Activated CD8-positive, alpha-beta T cell treated with anti-CD3 and anti-CD28 coated beads for 36 hours (primary cell): ENCODE measurements at regions not wholly inside any gene's neighbourhood (a gene's known extent, or its start where the extent isn't known, plus 50 kb on each side); places are given as distances from the start of the nearest gene placed in this dataset.

Source experiments
- ATAC-seq: fragments of 200-7000 bp; cut with Tn5 transposase; one replicate; pipeline ENCODE4 v1.10.0; 2021; ENCODE audit warnings: mild to moderate bottlenecking, moderate library complexity
- CTCF ChIA-PET: fragments of 350-600 bp; sonication (Branson Sonifier 250); formaldehyde crosslinking; loops from one replicate; lab custom pipeline; 2021; ENCODE audit warnings: antibody characterized with exemption; lab: Charles Lee
- POLR2A ChIA-PET: fragments of 350-600 bp; sonication (Branson Sonifier 250); formaldehyde crosslinking; loops from one replicate; lab custom pipeline; 2021; ENCODE audit warnings: antibody characterized with exemption; lab: Charles Lee
- DNase-seq: peaks from one replicate; pipeline ENCODE4 v3.0.0-alpha.2; 2020
- H3K27ac Mint-ChIP-seq: one replicate; pipeline ENCODE4 v1.8.0; 2021; ENCODE audit warnings: mild to moderate bottlenecking, mixed read lengths
- H3K27me3 Mint-ChIP-seq: one replicate; pipeline ENCODE4 v1.8.0; 2021; ENCODE audit warnings: mixed read lengths
- H3K36me3 Mint-ChIP-seq: one replicate; pipeline ENCODE4 v1.8.0; 2021; ENCODE audit warnings: low read depth, mixed read lengths
- H3K4me1 Mint-ChIP-seq: one replicate; pipeline ENCODE4 v1.8.0; 2021; ENCODE audit warnings: low read depth, mixed read lengths
- H3K4me3 Mint-ChIP-seq: one replicate; pipeline ENCODE4 v1.8.0; 2021; ENCODE audit warnings: mild to moderate bottlenecking, moderate library complexity, mixed read lengths
- H3K9me3 Mint-ChIP-seq: one replicate; pipeline ENCODE4 v1.8.0; 2021; ENCODE audit warnings: mixed read lengths
- intact Hi-C: fragments of 100-400 bp; cut with micrococcal nuclease; formaldehyde crosslinking; loops from one replicate; pipeline ENCODE4 v1.10.0; 2022
- TF ChIP-seq, protein P1 (sequence below): fragments of 200-600 bp; IDR thresholded peaks from one replicate; pipeline ENCODE4 v1.8.0; 2022; ENCODE audit warnings: antibody characterized with exemption, mild to moderate bottlenecking

DNA sequence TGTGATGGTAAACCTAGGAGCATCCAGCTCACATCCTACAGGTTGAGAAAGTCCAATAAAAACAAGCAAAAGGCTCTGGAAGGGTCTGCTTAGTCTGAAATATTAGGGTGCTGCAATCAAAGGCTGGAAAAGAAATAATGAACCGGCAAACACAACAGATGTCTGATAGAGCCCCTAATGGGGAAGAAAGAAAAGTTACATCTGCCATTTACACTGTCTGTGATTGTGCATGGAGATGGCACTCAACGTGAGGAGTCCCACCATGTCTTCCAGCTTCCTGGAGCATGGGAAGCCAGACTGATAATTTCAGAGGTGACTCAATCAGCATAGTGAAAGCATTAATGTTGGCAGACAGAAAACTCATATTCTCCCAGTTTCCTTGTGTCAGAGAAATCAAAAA lies 307.8 kb downstream of the EPHA4 start:
- H3K27me3 Mint-ChIP-seq = peaks cover 2% of the 10 kb centered on the region
- H3K4me3 Mint-ChIP-seq = no peak overlapping the region
- H3K4me1 Mint-ChIP-seq = no peaks in the 10 kb centered on the region
- no peak for ATAC-seq
- H3K27ac Mint-ChIP-seq = no peak overlapping the region
- ChIA-PET POLR2A (no interaction called here), CTCF (no interaction called here)
- H3K9me3 Mint-ChIP-seq = no peaks in the 10 kb centered on the region
- H3K36me3 Mint-ChIP-seq = no peaks in the 10 kb centered on the region
- TF ChIP-seq, protein P1, sequence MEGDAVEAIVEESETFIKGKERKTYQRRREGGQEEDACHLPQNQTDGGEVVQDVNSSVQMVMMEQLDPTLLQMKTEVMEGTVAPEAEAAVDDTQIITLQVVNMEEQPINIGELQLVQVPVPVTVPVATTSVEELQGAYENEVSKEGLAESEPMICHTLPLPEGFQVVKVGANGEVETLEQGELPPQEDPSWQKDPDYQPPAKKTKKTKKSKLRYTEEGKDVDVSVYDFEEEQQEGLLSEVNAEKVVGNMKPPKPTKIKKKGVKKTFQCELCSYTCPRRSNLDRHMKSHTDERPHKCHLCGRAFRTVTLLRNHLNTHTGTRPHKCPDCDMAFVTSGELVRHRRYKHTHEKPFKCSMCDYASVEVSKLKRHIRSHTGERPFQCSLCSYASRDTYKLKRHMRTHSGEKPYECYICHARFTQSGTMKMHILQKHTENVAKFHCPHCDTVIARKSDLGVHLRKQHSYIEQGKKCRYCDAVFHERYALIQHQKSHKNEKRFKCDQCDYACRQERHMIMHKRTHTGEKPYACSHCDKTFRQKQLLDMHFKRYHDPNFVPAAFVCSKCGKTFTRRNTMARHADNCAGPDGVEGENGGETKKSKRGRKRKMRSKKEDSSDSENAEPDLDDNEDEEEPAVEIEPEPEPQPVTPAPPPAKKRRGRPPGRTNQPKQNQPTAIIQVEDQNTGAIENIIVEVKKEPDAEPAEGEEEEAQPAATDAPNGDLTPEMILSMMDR = no peak
- no peak for DNase-seq
- intact Hi-C loops = no loop called here

DNA sequence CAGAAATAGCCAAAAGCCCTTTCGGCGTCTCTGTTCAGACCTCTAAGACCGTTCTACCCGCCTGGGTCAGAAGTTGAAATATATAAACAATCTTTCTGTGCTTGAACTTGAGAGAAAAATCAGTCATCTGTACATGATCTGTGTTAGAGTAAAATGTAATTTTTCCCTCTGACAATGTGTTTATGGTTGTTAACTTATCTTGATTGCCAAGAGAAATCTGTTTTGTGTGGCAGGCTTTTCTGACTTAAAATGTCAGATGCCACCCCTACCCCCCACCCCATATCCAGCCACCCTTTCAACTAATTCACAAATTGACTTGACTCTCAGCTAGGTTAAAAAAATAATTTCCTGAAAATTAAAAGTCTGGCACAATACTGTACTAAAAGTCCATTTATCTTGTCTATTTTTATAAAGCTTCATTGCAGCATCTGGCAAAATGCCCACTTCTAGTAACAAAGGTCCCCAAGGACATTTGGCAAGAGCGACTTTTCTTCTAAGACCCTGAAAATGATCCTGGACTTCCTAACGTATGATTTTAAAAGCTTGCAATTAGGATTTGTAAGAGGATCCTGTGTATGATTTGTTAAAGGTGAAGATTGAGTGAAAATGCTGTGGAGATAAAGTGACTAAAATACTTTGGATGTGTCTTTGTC lies 304.2 kb downstream of the EPHA4 start:
- ChIA-PET POLR2A (no interaction called here), CTCF (no interaction called here)
- intact Hi-C loops = no loop called here
- DNase-seq (no peak), ATAC-seq (no peak)
- Mint-ChIP-seq H3K27ac (no peak overlapping the region), H3K4me3 (no peak overlapping the region), H3K9me3 (no peaks in the 10 kb centered on the region), H3K36me3 (no peaks in the 10 kb centered on the region), H3K4me1 (no peaks in the 10 kb centered on the region), H3K27me3 (peaks cover 5% of the 10 kb centered on the region)
- TF ChIP-seq, protein P1 = no peak

DNA sequence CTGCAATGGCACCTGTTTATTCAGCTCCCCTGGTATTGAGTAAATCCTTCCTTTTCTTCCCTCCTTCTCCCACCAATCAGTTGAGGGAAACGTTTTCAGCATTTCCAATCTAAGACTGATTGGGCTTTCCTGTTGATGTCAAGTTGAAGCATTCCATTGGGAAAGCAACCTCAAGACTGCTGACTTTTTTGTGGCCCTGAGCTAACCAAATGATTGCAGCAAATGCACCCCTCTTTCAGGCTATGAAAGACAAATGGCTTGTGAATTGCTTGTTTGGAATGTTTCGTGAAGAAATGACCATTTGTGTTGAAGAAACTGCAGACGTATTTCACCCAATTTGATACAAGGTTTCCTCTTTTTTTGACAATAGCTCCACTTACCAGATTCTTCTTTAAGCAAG lies 303.5 kb downstream of the EPHA4 start:
- H3K9me3 Mint-ChIP-seq = no peaks in the 10 kb centered on the region
- ChIA-PET POLR2A (no interaction called here), CTCF (no interaction called here)
- H3K27ac Mint-ChIP-seq = no peak overlapping the region
- peaks cover 5% of the 10 kb centered on the region for H3K27me3 Mint-ChIP-seq
- H3K36me3 Mint-ChIP-seq = no peaks in the 10 kb centered on the region
- H3K4me3 Mint-ChIP-seq = no peak overlapping the region
- H3K4me1 Mint-ChIP-seq = no peaks in the 10 kb centered on the region
- intact Hi-C loops = no loop called here
- ATAC-seq (no peak), DNase-seq (no peak)
- TF ChIP-seq, protein P1 = no peak

DNA sequence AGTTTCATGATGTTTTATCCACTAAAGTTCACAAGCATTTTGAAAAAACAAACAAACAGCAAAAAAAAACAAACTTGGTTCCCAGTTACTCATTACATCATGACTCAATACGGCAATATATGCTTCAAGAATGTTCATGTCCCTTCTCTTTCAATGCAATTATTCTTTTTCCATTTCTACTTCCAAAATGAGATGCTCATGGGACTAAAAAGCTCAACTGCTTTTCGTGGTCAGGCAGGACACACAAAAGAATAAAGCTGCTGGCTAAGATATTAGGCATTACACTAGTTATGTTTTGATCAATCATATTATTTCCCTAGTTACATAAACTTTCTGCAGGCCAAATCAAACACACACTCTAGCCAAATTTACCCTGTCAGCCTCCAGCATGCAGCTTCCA lies 301.3 kb downstream of the EPHA4 start:
- intact Hi-C loops = no loop called here

DNA sequence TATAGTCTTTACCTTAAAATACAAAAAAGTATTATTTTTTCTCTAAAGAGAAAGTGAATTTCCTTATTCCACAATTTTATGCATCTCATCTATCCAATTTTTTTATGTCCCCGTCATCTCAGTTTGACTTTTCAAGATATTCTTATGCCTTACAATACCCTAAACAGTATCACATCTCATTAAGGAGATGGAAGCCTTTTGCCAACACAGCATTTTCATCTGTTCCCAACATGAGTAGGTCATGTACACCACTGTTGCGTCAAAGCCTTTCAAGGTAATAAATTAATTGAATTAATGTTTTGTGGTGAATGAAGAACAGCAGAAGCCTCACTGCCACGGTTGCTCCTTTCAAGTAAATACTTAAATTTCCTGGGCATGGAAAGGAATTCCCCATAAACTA lies 299.4 kb downstream of the EPHA4 start:
- Mint-ChIP-seq H3K27me3 (peaks cover 6% of the 10 kb centered on the region), H3K4me3 (no peak overlapping the region), H3K27ac (no peak overlapping the region), H3K9me3 (no peaks in the 10 kb centered on the region), H3K4me1 (no peaks in the 10 kb centered on the region), H3K36me3 (no peaks in the 10 kb centered on the region)
- TF ChIP-seq, protein P1 = no peak
- intact Hi-C loops = no loop called here
- no peak for DNase-seq
- POLR2A ChIA-PET = no interaction called here
- CTCF ChIA-PET = no interaction called here
- ATAC-seq = no peak

More for the DNA sequence above, 301.3 kb downstream of the EPHA4 start:
- Mint-ChIP-seq H3K27ac (no peak overlapping the region), H3K4me3 (no peak overlapping the region), H3K9me3 (no peaks in the 10 kb centered on the region), H3K27me3 (peaks cover 6% of the 10 kb centered on the region), H3K36me3 (no peaks in the 10 kb centered on the region), H3K4me1 (no peaks in the 10 kb centered on the region)
- DNase-seq (no peak), ATAC-seq (no peak)
- POLR2A ChIA-PET = no interaction called here
- TF ChIP-seq, protein P1 = no peak
- CTCF ChIA-PET = no interaction called here
